ENCODE measurements at regions not wholly inside any gene's neighbourhood (a gene's known extent, or its start where the extent isn't known, plus 50 kb on each side); places are given as distances from the start of the nearest gene placed in this dataset.

DNA sequence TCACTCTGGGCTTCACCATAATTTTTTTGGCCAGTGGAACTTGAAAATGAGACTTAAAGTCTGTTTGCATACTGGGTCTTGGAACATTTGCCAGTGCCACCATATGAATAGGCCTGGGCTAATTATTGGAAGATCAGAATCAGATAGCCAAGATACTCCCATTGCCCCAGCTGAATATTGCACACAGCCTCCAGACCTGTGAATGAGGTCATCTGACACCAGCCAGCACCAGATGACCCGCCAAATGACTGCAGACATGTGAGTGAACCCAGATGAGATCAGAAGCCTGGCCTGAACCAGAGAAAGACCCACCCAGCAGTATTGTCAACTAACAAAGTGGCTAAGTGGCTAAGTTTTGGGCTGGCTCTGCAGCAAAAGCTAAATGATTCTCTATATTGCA, 220.5 kb upstream of the MPDZ start:
- DNase-seq (ENCODE audit: low read depth, low spot score) (no peak), FAIRE-seq (no peak)
- H3K4me1 ChIP-seq (ENCODE audit: control insufficient read depth, extremely low read depth, insufficient read depth, low read length), result no peaks in the 10 kb centered on the region
- no peaks in the 10 kb centered on the region for H3K79me2 ChIP-seq (ENCODE audit: control insufficient read depth, insufficient read depth, low read length)
- no TSS peak for BruUV-seq (replicated peaks)
- no peaks in the 10 kb centered on the region for H4K20me1 ChIP-seq (replicated peaks; ENCODE audit: control insufficient read depth, extremely low read depth, insufficient read depth, low read length)
- dilution Hi-C loops (cut with MboI; ENCODE audit: extremely low pct_ligation_motif_present, low sequenced_read_pairs) (no loop called here), intact Hi-C loops (cut with micrococcal nuclease) (no loop called here)
- H3K27me3 ChIP-seq (ENCODE audit: control insufficient read depth in 2 of 2, insufficient read depth in 2 of 2, low read length in 2 of 2), result no peaks in the 10 kb centered on the region
- POLR2A ChIA-PET, result no interaction called here
- H3K27ac ChIP-seq (ENCODE audit: insufficient read depth, low read depth, low read length), result no peak overlapping the region
- no peak overlapping the region for H3K4me2 ChIP-seq (ENCODE audit: insufficient read depth, low read length)
- H3K9me3 ChIP-seq (replicated peaks; ENCODE audit: control insufficient read depth, insufficient read depth, low read length), result no peaks in the 10 kb centered on the region
- CTCF ChIA-PET, result no interaction called here
- H3K9ac ChIP-seq (replicated peaks; ENCODE audit: extremely low read depth, insufficient read depth, low read length), result no peak overlapping the region
- TF ChIP-seq JUN (IDR thresholded peaks at IDR 0.05; ENCODE audit: borderline replicate concordance, insufficient read depth, insufficient read length, low read depth), result no peak
- no peak for TF ChIP-seq POLR2AphosphoS5 (IDR thresholded peaks at IDR 0.05; ENCODE audit: insufficient read depth, low read depth, low read length)
- H3K4me3 ChIP-seq (replicated peaks in 1 of 3; ENCODE audit: insufficient read depth in 1 of 3, low read depth in 1 of 3, low read length in 3 of 3), result no peak overlapping the region
- no peaks in the 10 kb centered on the region for H3K9me1 ChIP-seq (replicated peaks; ENCODE audit: control insufficient read depth, extremely low read depth, insufficient read depth, low read length)
- H3K36me3 ChIP-seq (ENCODE audit: control insufficient read depth in 2 of 2, extremely low read depth in 1 of 2, insufficient read depth in 2 of 2, low read length in 2 of 2), result no peaks in the 10 kb centered on the region
- no peak overlapping the region for H2AFZ ChIP-seq (ENCODE audit: low read depth, low read length)

DNA sequence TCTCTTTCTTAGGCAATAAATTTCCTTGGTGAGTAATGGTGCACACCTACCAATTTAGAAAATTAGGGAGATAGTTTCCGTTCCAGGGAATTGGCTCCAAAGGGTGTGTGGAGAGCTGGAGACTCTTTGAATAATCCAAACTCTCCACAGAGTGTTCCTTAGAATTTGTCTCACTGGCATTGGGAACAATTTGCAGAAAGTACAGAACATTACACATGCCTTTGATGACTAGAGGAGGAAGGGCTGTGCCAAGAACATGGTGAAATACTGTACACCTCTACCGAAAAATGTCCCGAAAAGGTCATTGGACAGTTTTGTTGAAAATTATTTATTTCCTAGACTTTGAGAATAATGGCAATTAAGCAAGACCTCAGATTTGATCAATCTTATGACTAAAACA, 214.2 kb upstream of the MPDZ start:
- BruUV-seq (replicated peaks), result no TSS peak
- Histone ChIP-seq H3K4me1 (ENCODE audit: control insufficient read depth, extremely low read depth, insufficient read depth, low read length) (no peaks in the 10 kb centered on the region), H4K20me1 (replicated peaks; ENCODE audit: control insufficient read depth, extremely low read depth, insufficient read depth, low read length) (no peaks in the 10 kb centered on the region), H3K36me3 (ENCODE audit: control insufficient read depth in 2 of 2, extremely low read depth in 1 of 2, insufficient read depth in 2 of 2, low read length in 2 of 2) (no peaks in the 10 kb centered on the region), H3K27me3 (ENCODE audit: control insufficient read depth in 2 of 2, insufficient read depth in 2 of 2, low read length in 2 of 2) (no peaks in the 10 kb centered on the region), H3K4me2 (ENCODE audit: insufficient read depth, low read length) (no peak overlapping the region), H3K9me3 (replicated peaks; ENCODE audit: control insufficient read depth, insufficient read depth, low read length) (no peaks in the 10 kb centered on the region), H2AFZ (ENCODE audit: low read depth, low read length) (no peak overlapping the region), H3K4me3 (replicated peaks in 1 of 3; ENCODE audit: insufficient read depth in 1 of 3, low read depth in 1 of 3, low read length in 3 of 3) (no peak overlapping the region), H3K27ac (ENCODE audit: insufficient read depth, low read depth, low read length) (no peak overlapping the region), H3K9me1 (replicated peaks; ENCODE audit: control insufficient read depth, extremely low read depth, insufficient read depth, low read length) (no peaks in the 10 kb centered on the region), H3K9ac (replicated peaks; ENCODE audit: extremely low read depth, insufficient read depth, low read length) (no peak overlapping the region), H3K79me2 (ENCODE audit: control insufficient read depth, insufficient read depth, low read length) (no peaks in the 10 kb centered on the region)
- intact Hi-C loops (cut with micrococcal nuclease) (no loop called here), dilution Hi-C loops (cut with MboI; ENCODE audit: extremely low pct_ligation_motif_present, low sequenced_read_pairs) (no loop called here)
- ChIA-PET POLR2A (no interaction called here), CTCF (no interaction called here)
- no peak for FAIRE-seq
- TF ChIP-seq MYC (IDR thresholded peaks at IDR 0.05; ENCODE audit: low read depth, low read length), result no peak
- no peak for TF ChIP-seq POLR2AphosphoS5 (IDR thresholded peaks at IDR 0.05; ENCODE audit: insufficient read depth, low read depth, low read length)
- TF ChIP-seq EZH2 (IDR thresholded peaks at IDR 0.05; ENCODE audit: borderline replicate concordance, low read depth, low read length, severe bottlenecking), result no peak
- TF ChIP-seq, protein P1, sequence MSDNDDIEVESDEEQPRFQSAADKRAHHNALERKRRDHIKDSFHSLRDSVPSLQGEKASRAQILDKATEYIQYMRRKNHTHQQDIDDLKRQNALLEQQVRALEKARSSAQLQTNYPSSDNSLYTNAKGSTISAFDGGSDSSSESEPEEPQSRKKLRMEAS (IDR thresholded peaks at IDR 0.05; ENCODE audit: insufficient read depth, insufficient read length), result no peak
- TF ChIP-seq, protein P2, sequence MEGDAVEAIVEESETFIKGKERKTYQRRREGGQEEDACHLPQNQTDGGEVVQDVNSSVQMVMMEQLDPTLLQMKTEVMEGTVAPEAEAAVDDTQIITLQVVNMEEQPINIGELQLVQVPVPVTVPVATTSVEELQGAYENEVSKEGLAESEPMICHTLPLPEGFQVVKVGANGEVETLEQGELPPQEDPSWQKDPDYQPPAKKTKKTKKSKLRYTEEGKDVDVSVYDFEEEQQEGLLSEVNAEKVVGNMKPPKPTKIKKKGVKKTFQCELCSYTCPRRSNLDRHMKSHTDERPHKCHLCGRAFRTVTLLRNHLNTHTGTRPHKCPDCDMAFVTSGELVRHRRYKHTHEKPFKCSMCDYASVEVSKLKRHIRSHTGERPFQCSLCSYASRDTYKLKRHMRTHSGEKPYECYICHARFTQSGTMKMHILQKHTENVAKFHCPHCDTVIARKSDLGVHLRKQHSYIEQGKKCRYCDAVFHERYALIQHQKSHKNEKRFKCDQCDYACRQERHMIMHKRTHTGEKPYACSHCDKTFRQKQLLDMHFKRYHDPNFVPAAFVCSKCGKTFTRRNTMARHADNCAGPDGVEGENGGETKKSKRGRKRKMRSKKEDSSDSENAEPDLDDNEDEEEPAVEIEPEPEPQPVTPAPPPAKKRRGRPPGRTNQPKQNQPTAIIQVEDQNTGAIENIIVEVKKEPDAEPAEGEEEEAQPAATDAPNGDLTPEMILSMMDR (IDR thresholded peaks at IDR 0.05; ENCODE audit: extremely low read depth in 1 of 2, insufficient read depth in 1 of 2, low read depth in 1 of 2, low read length in 2 of 2), result no peak
- no peak for TF ChIP-seq JUN (IDR thresholded peaks at IDR 0.05; ENCODE audit: borderline replicate concordance, insufficient read depth, insufficient read length, low read depth)
- no peak for TF ChIP-seq GATA2 (IDR thresholded peaks at IDR 0.05; ENCODE audit: insufficient read depth, insufficient read length, low read depth, low read length)
- no peak for TF ChIP-seq POLR2A (IDR thresholded peaks at IDR 0.05; ENCODE audit: low read depth, low read length)
- no peak for TF ChIP-seq FOS (IDR thresholded peaks at IDR 0.05; ENCODE audit: borderline replicate concordance, insufficient read depth, low read length)
- DNase-seq (ENCODE audit: low read depth, low spot score), result no peak

All from endothelial cell of umbilical vein (primary cell).